ENCODE measurements at regions not wholly inside any gene's neighbourhood (a gene's known extent, or its start where the extent isn't known, plus 50 kb on each side); places are given as distances from the start of the nearest gene placed in this dataset.

GRCh38 chr13:30025351-30025750 lies 174.9 kb upstream of the UBL3 start:
- TF ChIP-seq EP300 (IDR thresholded peaks at IDR 0.05) (no peak), CTCF (IDR thresholded peaks at IDR 0.05) (no peak)
